H1 (cell line): ENCODE measurements at regions not wholly inside any gene's neighbourhood (a gene's known extent, or its start where the extent isn't known, plus 50 kb on each side); places are given as distances from the start of the nearest gene placed in this dataset.

Experiments
- GTF2F1 ChIP-seq: IDR thresholded peaks from 2 replicates; pipeline ENCODE4 v1.6.1; 2012; ENCODE audit warnings: low read depth, low read length, improper control_type of control experiment, borderline replicate concordance
- TEAD4 ChIP-seq: IDR thresholded peaks from 2 replicates; pipeline ENCODE4 v1.6.1; 2012; ENCODE audit warnings: low read depth, low read length, inconsistent platforms, mixed read lengths

- TF ChIP-seq GTF2F1 (no peak), TEAD4 (no peak)
These were observed 495.2 kb downstream of the PDGFC start for GRCh38 chr4:156476359-156476758.
